ENCODE measurements at regions not wholly inside any gene's neighbourhood (a gene's known extent, or its start where the extent isn't known, plus 50 kb on each side); places are given as distances from the start of the nearest gene placed in this dataset.

DNA sequence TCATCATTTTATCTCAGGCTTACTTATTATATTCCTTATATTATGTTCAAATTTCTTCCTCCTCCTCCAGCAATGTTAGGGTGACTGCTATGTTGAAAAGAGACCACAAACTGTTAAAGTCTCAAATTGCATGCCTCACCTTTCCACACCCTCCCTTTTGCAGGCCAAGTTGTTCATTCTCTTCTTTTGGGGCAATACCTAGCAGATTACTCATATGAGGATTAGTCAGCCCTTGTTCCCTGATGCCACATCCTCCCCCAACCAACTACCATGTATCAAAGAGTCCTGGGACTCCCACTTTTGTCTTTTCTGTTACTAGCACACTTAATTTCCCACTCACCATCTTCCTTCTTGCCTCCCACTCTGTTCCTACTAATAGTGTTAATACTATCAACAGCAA lies 434.7 kb downstream of the BCKDHB start:
- TF ChIP-seq, protein P1, sequence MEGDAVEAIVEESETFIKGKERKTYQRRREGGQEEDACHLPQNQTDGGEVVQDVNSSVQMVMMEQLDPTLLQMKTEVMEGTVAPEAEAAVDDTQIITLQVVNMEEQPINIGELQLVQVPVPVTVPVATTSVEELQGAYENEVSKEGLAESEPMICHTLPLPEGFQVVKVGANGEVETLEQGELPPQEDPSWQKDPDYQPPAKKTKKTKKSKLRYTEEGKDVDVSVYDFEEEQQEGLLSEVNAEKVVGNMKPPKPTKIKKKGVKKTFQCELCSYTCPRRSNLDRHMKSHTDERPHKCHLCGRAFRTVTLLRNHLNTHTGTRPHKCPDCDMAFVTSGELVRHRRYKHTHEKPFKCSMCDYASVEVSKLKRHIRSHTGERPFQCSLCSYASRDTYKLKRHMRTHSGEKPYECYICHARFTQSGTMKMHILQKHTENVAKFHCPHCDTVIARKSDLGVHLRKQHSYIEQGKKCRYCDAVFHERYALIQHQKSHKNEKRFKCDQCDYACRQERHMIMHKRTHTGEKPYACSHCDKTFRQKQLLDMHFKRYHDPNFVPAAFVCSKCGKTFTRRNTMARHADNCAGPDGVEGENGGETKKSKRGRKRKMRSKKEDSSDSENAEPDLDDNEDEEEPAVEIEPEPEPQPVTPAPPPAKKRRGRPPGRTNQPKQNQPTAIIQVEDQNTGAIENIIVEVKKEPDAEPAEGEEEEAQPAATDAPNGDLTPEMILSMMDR (IDR thresholded peaks at IDR 0.05; ENCODE audit: low read length), result no peak
- TF ChIP-seq EZH2 (IDR thresholded peaks at IDR 0.05; ENCODE audit: borderline replicate concordance, low read length), result no peak

Data from OCI-LY1 (cell line).